Peyer's patch (tissue), 4 donors: ENCODE measurements at regions not wholly inside any gene's neighbourhood (a gene's known extent, or its start where the extent isn't known, plus 50 kb on each side); places are given as distances from the start of the nearest gene placed in this dataset.

Experiments used
- DNase-seq, 3 donors: peaks; one replicate each; pipeline ENCODE4 v3.0.0-alpha.2; 2017 to 2019
- H3K27ac ChIP-seq, 4 donors: fragments of 200-600 bp; sonication (generic); one replicate each; pipeline ENCODE4 v1.5.1; 2016 to 2019
- H3K27me3 ChIP-seq, 2 donors: fragments of 200-600 bp; sonication (generic); one replicate each; pipeline ENCODE4 v1.5.1; 2019
- H3K36me3 ChIP-seq, 3 donors: fragments of 200-600 bp; sonication (generic); one replicate each; pipeline ENCODE4 v1.5.1; 2016 to 2019
- H3K4me1 ChIP-seq, 4 donors: fragments of 200-600 bp; sonication (generic); one replicate each; pipeline ENCODE4 v1.5.1; 2016 to 2019
- H3K4me3 ChIP-seq, 4 donors: fragments of 200-600 bp; sonication (generic); 1 replicate in 3 of 4; 2 replicates in 1 of 4; pipeline ENCODE4 v1.5.1; 2016 to 2019; ENCODE audit warnings: mild to moderate bottlenecking in 1 of 4
- H3K9me3 ChIP-seq, 4 donors: fragments of 200-600 bp; sonication (generic); one replicate each; pipeline ENCODE4 v1.5.1; 2016 to 2019; ENCODE audit warnings: mild to moderate bottlenecking in 1 of 4
- CTCF ChIP-seq, 6 experiments: fragments of 450-650 bp in 4 of 6; fragments of 200-600 bp in 2 of 6; sonication (generic) in 1 of 6; IDR thresholded peaks; one replicate each; pipeline ENCODE4 v1.5.1; 2017 to 2019; ENCODE audit warnings: antibody characterized with exemption in 6 of 6, mild to moderate bottlenecking in 3 of 6, moderate library complexity in 1 of 6
- POLR2A ChIP-seq, 2 donors: fragments of 450-650 bp; IDR thresholded peaks; one replicate each; pipeline ENCODE4 v1.5.1; 2017; ENCODE audit warnings: antibody characterized with exemption in 2 of 2, mild to moderate bottlenecking in 2 of 2, moderate library complexity in 2 of 2

- no peak for DNase-seq
- H3K9me3 ChIP-seq, result no peaks in the 10 kb centered on the region
- H3K36me3 ChIP-seq, result no peaks in the 10 kb centered on the region
- H3K4me1 ChIP-seq, result no peaks in the 10 kb centered on the region
- TF ChIP-seq POLR2A (IDR thresholded peaks at IDR 0.05) (no peak), CTCF (IDR thresholded peaks at IDR 0.05) (no peak)
- no peaks in the 10 kb centered on the region for H3K27me3 ChIP-seq
- no peak overlapping the region for H3K27ac ChIP-seq
- no peak overlapping the region for H3K4me3 ChIP-seq
These were observed 104.8 kb downstream of the RPAP3 start for GRCh38 chr12:47601071-47601470.

- no peak for TF ChIP-seq CTCF (IDR thresholded peaks at IDR 0.05)
- TF ChIP-seq POLR2A (IDR thresholded peaks at IDR 0.05), result no peak
- no peaks in the 10 kb centered on the region for H3K36me3 ChIP-seq
- H3K27ac ChIP-seq, result peak overlapping the region in 2 of 4 donors; percentile 9 to 49
- H3K27me3 ChIP-seq, result no peaks in the 10 kb centered on the region
- H3K9me3 ChIP-seq, result no peaks in the 10 kb centered on the region
- peaks cover 0 to 8% (median 0%) of the 10 kb centered on the region in 4 donors for H3K4me1 ChIP-seq
- H3K4me3 ChIP-seq, result no peak overlapping the region
- no peak for DNase-seq
These were observed 114.0 kb downstream of the RPAP3 start for GRCh38 chr12:47591795-47592194.

GRCh38 chr12:47591361-47591791 is 114.5 kb downstream of the RPAP3 start:
- peak overlapping the region in 2 of 4 donors; percentile 9 to 49 for H3K27ac ChIP-seq
- H3K36me3 ChIP-seq, result no peaks in the 10 kb centered on the region
- DNase-seq, result no peak
- no peaks in the 10 kb centered on the region for H3K27me3 ChIP-seq
- peaks cover 0 to 8% (median 0%) of the 10 kb centered on the region in 4 donors for H3K4me1 ChIP-seq
- no peak overlapping the region for H3K4me3 ChIP-seq
- no peaks in the 10 kb centered on the region for H3K9me3 ChIP-seq
- TF ChIP-seq POLR2A (IDR thresholded peaks at IDR 0.05), result no peak

- peak overlapping the region in 1 of 4 donors; percentile 9 for H3K27ac ChIP-seq
- no peak for DNase-seq
- TF ChIP-seq CTCF (IDR thresholded peaks at IDR 0.05), result no peak
- TF ChIP-seq POLR2A (IDR thresholded peaks at IDR 0.05), result no peak
- no peak overlapping the region for H3K4me3 ChIP-seq
- peaks cover 0 to 8% (median 0%) of the 10 kb centered on the region in 4 donors for H3K4me1 ChIP-seq
- H3K9me3 ChIP-seq, result no peaks in the 10 kb centered on the region
- H3K36me3 ChIP-seq, result no peaks in the 10 kb centered on the region
- H3K27me3 ChIP-seq, result no peaks in the 10 kb centered on the region
These were observed 115.0 kb downstream of the RPAP3 start for GRCh38 chr12:47590771-47591360.

GRCh38 chr12:47586952-47587669 is 118.7 kb downstream of the RPAP3 start:
- Histone ChIP-seq H3K9me3 (no peaks in the 10 kb centered on the region), H3K36me3 (no peaks in the 10 kb centered on the region), H3K27ac (no peak overlapping the region), H3K4me3 (no peak overlapping the region), H3K4me1 (peaks cover 0 to 8% (median 0%) of the 10 kb centered on the region in 4 donors), H3K27me3 (no peaks in the 10 kb centered on the region)
- no peak for DNase-seq
- TF ChIP-seq CTCF (IDR thresholded peaks at IDR 0.05) (no peak), POLR2A (IDR thresholded peaks at IDR 0.05) (no peak)

- no peaks in the 10 kb centered on the region for H3K4me1 ChIP-seq
- no peak overlapping the region for H3K27ac ChIP-seq
- TF ChIP-seq POLR2A (IDR thresholded peaks at IDR 0.05) (no peak), CTCF (IDR thresholded peaks at IDR 0.05) (no peak)
- no peak overlapping the region for H3K4me3 ChIP-seq
- H3K36me3 ChIP-seq, result no peaks in the 10 kb centered on the region
- no peaks in the 10 kb centered on the region for H3K9me3 ChIP-seq
- H3K27me3 ChIP-seq, result no peaks in the 10 kb centered on the region
- no peak for DNase-seq
These were observed 120.3 kb downstream of the RPAP3 start for GRCh38 chr12:47585507-47585906.
